Endothelial cell (in vitro differentiated cells): ENCODE measurements at regions not wholly inside any gene's neighbourhood (a gene's known extent, or its start where the extent isn't known, plus 50 kb on each side); places are given as distances from the start of the nearest gene placed in this dataset.

Experiments used
- DNase-seq: peaks from one replicate; pipeline ENCODE4 v3.0.0; 2021; ENCODE audit warnings: low spot score
- H3K27ac Mint-ChIP-seq: one replicate; pipeline ENCODE4 v1.8.0; 2021; ENCODE audit warnings: mixed read lengths, inconsistent platforms; ENCODE audit not compliant: unreplicated experiment
- H3K27me3 Mint-ChIP-seq: one replicate; pipeline ENCODE4 v1.8.0; 2021; ENCODE audit warnings: mild to moderate bottlenecking, moderate library complexity, mixed read lengths, inconsistent platforms; ENCODE audit not compliant: unreplicated experiment
- H3K36me3 Mint-ChIP-seq: one replicate; pipeline ENCODE4 v1.8.0; 2021; ENCODE audit warnings: mild to moderate bottlenecking, low read depth, mixed read lengths, inconsistent platforms; ENCODE audit not compliant: unreplicated experiment
- H3K4me1 Mint-ChIP-seq: one replicate; pipeline ENCODE4 v1.8.0; 2021; ENCODE audit warnings: mild to moderate bottlenecking, mixed read lengths, inconsistent platforms; ENCODE audit not compliant: unreplicated experiment
- H3K4me3 Mint-ChIP-seq: one replicate; pipeline ENCODE4 v1.8.0; 2021; ENCODE audit warnings: mild to moderate bottlenecking, mixed read lengths, inconsistent platforms; ENCODE audit not compliant: unreplicated experiment
- H3K9me3 Mint-ChIP-seq: one replicate; pipeline ENCODE4 v1.8.0; 2021; ENCODE audit warnings: mixed read lengths, inconsistent platforms; ENCODE audit not compliant: unreplicated experiment
- CTCF ChIP-seq: fragments of 200-600 bp; sonication (generic); IDR thresholded peaks from one replicate; pipeline ENCODE4 v1.5.0; 2021; ENCODE audit warnings: antibody characterized with exemption; ENCODE audit not compliant: unreplicated experiment

- TF ChIP-seq CTCF, result no peak
- Mint-ChIP-seq H3K4me3 (no peak overlapping the region), H3K27me3 (peaks cover 2% of the 10 kb centered on the region), H3K27ac (no peak overlapping the region), H3K36me3 (no peaks in the 10 kb centered on the region), H3K4me1 (no peaks in the 10 kb centered on the region), H3K9me3 (no peaks in the 10 kb centered on the region)
- DNase-seq, result no peak
Observed at GRCh38 chr2:5504756-5505155, 187.4 kb upstream of the SOX11 start.

DNA sequence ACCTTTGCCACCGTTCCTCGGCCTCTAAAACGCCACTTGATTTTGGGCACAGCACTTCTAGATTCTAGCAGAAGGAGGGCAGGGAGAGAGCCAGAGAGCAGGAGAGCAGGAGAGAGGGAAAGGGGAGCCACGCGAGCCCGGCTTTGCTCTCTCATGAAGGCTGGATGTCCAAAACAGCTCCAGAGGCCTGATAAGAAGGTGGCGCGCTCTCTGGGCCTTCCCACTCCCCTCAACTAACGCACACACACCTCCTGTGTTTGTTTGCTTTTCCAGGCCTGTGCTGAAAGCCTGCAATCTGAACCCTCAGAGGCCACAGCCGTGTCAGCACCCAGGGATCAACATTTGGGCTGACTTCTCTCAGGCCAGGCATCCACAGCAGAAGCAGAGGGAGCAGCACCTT, 184.8 kb upstream of the SOX11 start:
- Mint-ChIP-seq H3K27ac (no peak overlapping the region), H3K9me3 (no peaks in the 10 kb centered on the region), H3K27me3 (no peaks in the 10 kb centered on the region), H3K4me3 (no peak overlapping the region), H3K36me3 (no peaks in the 10 kb centered on the region), H3K4me1 (no peaks in the 10 kb centered on the region)
- DNase-seq, result no peak
- no peak for TF ChIP-seq CTCF

DNA sequence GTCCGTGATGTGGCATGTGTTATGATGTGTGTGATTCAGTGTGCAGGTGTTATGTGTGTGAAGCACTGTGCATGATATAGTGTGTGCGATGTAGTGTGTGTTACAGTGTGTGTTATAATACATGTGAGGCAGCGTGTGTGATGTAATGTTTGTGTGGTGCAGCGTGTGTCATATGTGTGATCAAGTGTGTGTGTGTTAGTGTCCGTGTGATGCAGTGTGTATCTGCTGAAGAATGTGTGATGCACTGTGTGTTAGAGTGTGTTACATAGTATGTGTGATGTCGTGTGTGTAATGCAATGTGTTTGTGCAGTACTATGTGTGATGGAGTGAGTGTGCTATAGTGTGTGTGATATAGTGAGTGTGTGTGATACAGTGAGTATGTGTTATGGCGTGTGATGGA, 182.8 kb upstream of the SOX11 start:
- Mint-ChIP-seq H3K4me3 (no peak overlapping the region), H3K27me3 (no peaks in the 10 kb centered on the region), H3K27ac (no peak overlapping the region)

GRCh38 chr2:5510082-5510481, 182.1 kb upstream of the SOX11 start:
- Mint-ChIP-seq H3K4me3 (no peak overlapping the region), H3K9me3 (no peaks in the 10 kb centered on the region), H3K27me3 (no peaks in the 10 kb centered on the region), H3K27ac (no peak overlapping the region), H3K36me3 (no peaks in the 10 kb centered on the region), H3K4me1 (no peaks in the 10 kb centered on the region)
- no peak for DNase-seq
- no peak for TF ChIP-seq CTCF

More for the DNA sequence above, 182.8 kb upstream of the SOX11 start:
- Mint-ChIP-seq H3K36me3 (no peaks in the 10 kb centered on the region), H3K4me1 (no peaks in the 10 kb centered on the region), H3K9me3 (no peaks in the 10 kb centered on the region)
- DNase-seq, result no peak
- TF ChIP-seq CTCF, result no peak

- H3K4me1 Mint-ChIP-seq, result no peaks in the 10 kb centered on the region
- H3K36me3 Mint-ChIP-seq, result no peaks in the 10 kb centered on the region
- no peaks in the 10 kb centered on the region for H3K27me3 Mint-ChIP-seq
- no peak overlapping the region for H3K27ac Mint-ChIP-seq
- DNase-seq, result no peak
- H3K4me3 Mint-ChIP-seq, result no peak overlapping the region
- no peaks in the 10 kb centered on the region for H3K9me3 Mint-ChIP-seq
- TF ChIP-seq CTCF, result no peak
Observed at GRCh38 chr2:5515693-5516092, 176.5 kb upstream of the SOX11 start.
